GM19035 (cell line): ENCODE measurements at regions not wholly inside any gene's neighbourhood (a gene's known extent, or its start where the extent isn't known, plus 50 kb on each side); places are given as distances from the start of the nearest gene placed in this dataset.

ENCODE experiments used
- ATAC-seq: cut with Tn5 transposase; IDR thresholded peaks from one replicate; pipeline ENCODE4 v1.9.1; 2021; ENCODE audit not compliant: unreplicated experiment

GRCh38 chr2:191738003-191738402, 60.1 kb downstream of the NABP1 start:
- no peak for ATAC-seq

GRCh38 chr2:191738667-191739066, 60.7 kb downstream of the NABP1 start:
- ATAC-seq, result no peak

GRCh38 chr2:191739194-191739593, 61.3 kb downstream of the NABP1 start:
- ATAC-seq, result no peak

- ATAC-seq, result peak; percentile 83
Measured at GRCh38 chr2:191740016-191740419, 62.1 kb downstream of the NABP1 start.

GRCh38 chr2:191740759-191741158, 62.8 kb downstream of the NABP1 start:
- ATAC-seq, result no peak

GRCh38 chr2:191746346-191747169, 68.6 kb downstream of the NABP1 start:
- no peak for ATAC-seq

- ATAC-seq, result no peak
Measured at GRCh38 chr2:191747170-191747530, 69.2 kb downstream of the NABP1 start.

GRCh38 chr2:191748059-191748461, 70.1 kb downstream of the NABP1 start:
- peak; percentile 38 for ATAC-seq

GRCh38 chr2:191748528-191749180, 70.7 kb downstream of the NABP1 start:
- ATAC-seq, result peak; percentile 83

- no peak for ATAC-seq
Measured at GRCh38 chr2:191749181-191749540, 71.2 kb downstream of the NABP1 start.

GRCh38 chr2:191754103-191754502, 76.2 kb downstream of the NABP1 start:
- ATAC-seq, result no peak

- no peak for ATAC-seq
Measured at GRCh38 chr2:191756761-191757160, 78.8 kb downstream of the NABP1 start.

- no peak for ATAC-seq
Measured at GRCh38 chr2:191757208-191757607, 79.3 kb downstream of the NABP1 start.

- peak; percentile 100 for ATAC-seq
Measured at GRCh38 chr2:191758518-191759507, 80.9 kb downstream of the NABP1 start.

GRCh38 chr2:191759680-191760079, 81.7 kb downstream of the NABP1 start:
- no peak for ATAC-seq

- ATAC-seq, result no peak
Measured at GRCh38 chr2:191760655-191761262, 82.8 kb downstream of the NABP1 start.

GRCh38 chr2:191773136-191773535, 73.8 kb downstream of the CAVIN2 start:
- ATAC-seq, result no peak

GRCh38 chr2:191777351-191777750, 69.5 kb downstream of the CAVIN2 start:
- no peak for ATAC-seq

- ATAC-seq, result no peak
Measured at GRCh38 chr2:191778041-191778440, 68.8 kb downstream of the CAVIN2 start.

- no peak for ATAC-seq
Measured at GRCh38 chr2:191782351-191782750, 64.5 kb downstream of the CAVIN2 start.

- peak; percentile 61 for ATAC-seq
Measured at GRCh38 chr2:191783416-191783815, 63.5 kb downstream of the CAVIN2 start.
